ENCODE measurements at regions not wholly inside any gene's neighbourhood (a gene's known extent, or its start where the extent isn't known, plus 50 kb on each side); places are given as distances from the start of the nearest gene placed in this dataset.

DNA sequence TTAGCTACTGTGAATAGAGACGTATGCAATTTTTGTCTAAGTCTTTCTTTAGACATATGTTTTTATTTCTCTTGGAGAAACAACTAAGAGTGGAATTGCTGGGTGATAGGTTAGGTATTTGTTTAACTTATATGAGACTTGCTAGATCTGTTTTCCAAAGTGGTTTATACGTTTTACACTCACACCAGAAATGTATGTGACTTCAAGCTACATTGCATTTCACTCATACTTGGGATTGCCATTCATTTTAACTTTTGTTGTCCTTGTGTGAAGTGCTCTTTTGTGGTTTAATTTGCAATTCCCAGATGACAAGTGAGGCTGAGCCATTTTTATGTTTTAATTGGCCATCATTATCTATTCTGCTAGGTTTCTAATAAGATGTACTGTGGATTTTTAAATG is 817.2 kb downstream of the GLUD2 start:
- no peak overlapping the region for H3K9ac ChIP-seq (ENCODE audit: control insufficient read depth, extremely low read depth, insufficient read depth, low read length)
- FAIRE-seq, result no peak

DNA sequence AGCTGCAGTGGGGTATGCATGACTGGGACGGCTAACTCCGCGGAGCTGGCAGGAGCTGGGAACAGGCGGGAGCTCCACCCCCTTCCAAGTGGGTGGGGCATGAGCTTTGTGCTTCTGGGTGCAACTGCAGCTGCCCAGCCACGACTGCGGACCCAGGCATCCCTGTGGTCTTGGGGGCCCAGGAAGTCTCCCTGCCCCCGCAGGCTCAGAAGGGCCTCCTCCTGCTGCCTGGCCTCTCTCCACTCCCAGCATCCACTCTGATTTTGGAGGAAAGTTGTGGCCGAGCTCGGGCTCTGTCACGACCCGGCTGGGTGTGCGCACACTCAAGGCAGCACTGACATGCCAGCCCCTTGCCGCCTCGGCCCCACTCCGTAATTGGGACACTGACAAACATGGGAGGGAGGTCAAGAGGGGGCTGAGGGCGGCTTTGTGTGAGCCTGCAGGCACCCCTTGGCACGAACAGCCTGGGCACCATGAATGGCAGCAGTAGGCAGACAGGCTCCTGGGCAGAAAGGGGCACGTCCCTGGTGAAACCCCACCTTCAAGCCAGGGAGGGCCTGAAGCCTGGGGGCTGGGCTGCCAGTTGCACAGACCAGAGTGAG is 822.6 kb downstream of the GLUD2 start:
- Histone ChIP-seq H3K4me3 (ENCODE audit: control insufficient read depth in 2 of 3, extremely low read depth in 1 of 3, insufficient read depth in 2 of 3, low read depth in 1 of 3, low read length in 3 of 3) (no peak overlapping the region), H3K27me3 (ENCODE audit: control insufficient read depth, extremely low read depth, insufficient read depth, low read length) (no peaks in the 10 kb centered on the region), H2AFZ (ENCODE audit: control insufficient read depth, low read length) (no peak overlapping the region), H3K79me2 (ENCODE audit: control insufficient read depth, insufficient read depth, low read length) (no peaks in the 10 kb centered on the region), H3K9me1 (ENCODE audit: control insufficient read depth, extremely low read depth, insufficient read depth, low read length) (no peaks in the 10 kb centered on the region), H3K9ac (ENCODE audit: control insufficient read depth, extremely low read depth, insufficient read depth, low read length) (no peak overlapping the region), H3K4me1 (ENCODE audit: control insufficient read depth, extremely low read depth, insufficient read depth, low read length) (no peaks in the 10 kb centered on the region), H4K20me1 (ENCODE audit: control insufficient read depth, extremely low read depth, insufficient read depth, low read length) (no peaks in the 10 kb centered on the region), H3K27ac (ENCODE audit: control insufficient read depth, insufficient read depth, low read length) (no peak overlapping the region), H3K36me3 (ENCODE audit: control insufficient read depth in 2 of 2, extremely low read depth in 1 of 2, insufficient read depth in 2 of 2, low read length in 2 of 2) (no peaks in the 10 kb centered on the region), H3K4me2 (ENCODE audit: control insufficient read depth, extremely low read depth, insufficient read depth, low read depth, low read length) (no peak overlapping the region), H3K9me3 (ENCODE audit: control insufficient read depth, low read depth, low read length) (no peaks in the 10 kb centered on the region)
- dilution Hi-C loops (cut with MboI; ENCODE audit: extremely low pct_ligation_motif_present, low sequenced_read_pairs), result no loop called here
- DNase-seq (ENCODE audit: low read depth, low spot score) (no peak), FAIRE-seq (no peak)
- TF ChIP-seq, protein P1, sequence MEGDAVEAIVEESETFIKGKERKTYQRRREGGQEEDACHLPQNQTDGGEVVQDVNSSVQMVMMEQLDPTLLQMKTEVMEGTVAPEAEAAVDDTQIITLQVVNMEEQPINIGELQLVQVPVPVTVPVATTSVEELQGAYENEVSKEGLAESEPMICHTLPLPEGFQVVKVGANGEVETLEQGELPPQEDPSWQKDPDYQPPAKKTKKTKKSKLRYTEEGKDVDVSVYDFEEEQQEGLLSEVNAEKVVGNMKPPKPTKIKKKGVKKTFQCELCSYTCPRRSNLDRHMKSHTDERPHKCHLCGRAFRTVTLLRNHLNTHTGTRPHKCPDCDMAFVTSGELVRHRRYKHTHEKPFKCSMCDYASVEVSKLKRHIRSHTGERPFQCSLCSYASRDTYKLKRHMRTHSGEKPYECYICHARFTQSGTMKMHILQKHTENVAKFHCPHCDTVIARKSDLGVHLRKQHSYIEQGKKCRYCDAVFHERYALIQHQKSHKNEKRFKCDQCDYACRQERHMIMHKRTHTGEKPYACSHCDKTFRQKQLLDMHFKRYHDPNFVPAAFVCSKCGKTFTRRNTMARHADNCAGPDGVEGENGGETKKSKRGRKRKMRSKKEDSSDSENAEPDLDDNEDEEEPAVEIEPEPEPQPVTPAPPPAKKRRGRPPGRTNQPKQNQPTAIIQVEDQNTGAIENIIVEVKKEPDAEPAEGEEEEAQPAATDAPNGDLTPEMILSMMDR (optimal IDR thresholded peaks at IDR 0.05 in 1 of 3, IDR thresholded peaks at IDR 0.05 in 1 of 3, conservative IDR thresholded peaks at IDR 0.05 in 1 of 3; ENCODE audit: extremely low read depth in 1 of 3, insufficient read depth in 2 of 3, low read length in 3 of 3), result no peak
- no peak for TF ChIP-seq EZH2 (IDR thresholded peaks at IDR 0.05; ENCODE audit: low read length)

More for the DNA sequence above, 817.2 kb downstream of the GLUD2 start:
- no peak for TF ChIP-seq EZH2 (IDR thresholded peaks at IDR 0.05; ENCODE audit: low read length)
- Histone ChIP-seq H3K27ac (ENCODE audit: control insufficient read depth, insufficient read depth, low read length) (no peak overlapping the region), H3K9me3 (ENCODE audit: control insufficient read depth, low read depth, low read length) (no peaks in the 10 kb centered on the region), H4K20me1 (ENCODE audit: control insufficient read depth, extremely low read depth, insufficient read depth, low read length) (no peaks in the 10 kb centered on the region), H3K79me2 (ENCODE audit: control insufficient read depth, insufficient read depth, low read length) (no peaks in the 10 kb centered on the region), H2AFZ (ENCODE audit: control insufficient read depth, low read length) (no peak overlapping the region), H3K4me2 (ENCODE audit: control insufficient read depth, extremely low read depth, insufficient read depth, low read depth, low read length) (no peak overlapping the region), H3K4me3 (ENCODE audit: control insufficient read depth in 2 of 3, extremely low read depth in 1 of 3, insufficient read depth in 2 of 3, low read depth in 1 of 3, low read length in 3 of 3) (no peak overlapping the region), H3K9me1 (ENCODE audit: control insufficient read depth, extremely low read depth, insufficient read depth, low read length) (no peaks in the 10 kb centered on the region), H3K4me1 (ENCODE audit: control insufficient read depth, extremely low read depth, insufficient read depth, low read length) (no peaks in the 10 kb centered on the region), H3K27me3 (ENCODE audit: control insufficient read depth, extremely low read depth, insufficient read depth, low read length) (no peaks in the 10 kb centered on the region), H3K36me3 (ENCODE audit: control insufficient read depth in 2 of 2, extremely low read depth in 1 of 2, insufficient read depth in 2 of 2, low read length in 2 of 2) (no peaks in the 10 kb centered on the region)
- dilution Hi-C loops (cut with MboI; ENCODE audit: extremely low pct_ligation_motif_present, low sequenced_read_pairs), result no loop called here
- no peak for DNase-seq (ENCODE audit: low read depth, low spot score)

DNA sequence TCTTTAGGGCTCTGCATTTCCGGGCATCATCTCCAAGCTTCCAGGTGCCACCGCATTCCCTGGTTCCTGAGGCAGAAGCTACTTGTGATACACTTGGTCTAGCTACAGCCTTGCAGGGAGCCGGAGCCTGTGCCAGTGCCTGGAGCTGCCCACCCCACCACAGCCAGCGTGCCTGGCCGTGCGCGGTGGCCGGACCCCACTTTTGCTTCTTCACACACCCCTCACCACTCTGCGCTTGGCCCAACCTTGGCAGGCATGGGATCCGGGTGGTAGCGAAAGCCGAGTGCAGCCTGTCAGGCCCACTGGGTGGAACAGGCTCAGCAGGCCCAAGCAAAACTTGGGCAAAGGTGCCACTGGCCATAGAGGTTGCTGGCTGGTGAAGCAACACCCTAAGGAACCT is 823.7 kb downstream of the GLUD2 start:
- Histone ChIP-seq H3K27ac (ENCODE audit: control insufficient read depth, insufficient read depth, low read length) (no peak overlapping the region), H3K4me1 (ENCODE audit: control insufficient read depth, extremely low read depth, insufficient read depth, low read length) (no peaks in the 10 kb centered on the region), H3K4me3 (ENCODE audit: control insufficient read depth in 2 of 3, extremely low read depth in 1 of 3, insufficient read depth in 2 of 3, low read depth in 1 of 3, low read length in 3 of 3) (no peak overlapping the region), H3K79me2 (ENCODE audit: control insufficient read depth, insufficient read depth, low read length) (no peaks in the 10 kb centered on the region), H3K9me1 (ENCODE audit: control insufficient read depth, extremely low read depth, insufficient read depth, low read length) (no peaks in the 10 kb centered on the region), H3K4me2 (ENCODE audit: control insufficient read depth, extremely low read depth, insufficient read depth, low read depth, low read length) (no peak overlapping the region), H3K9me3 (ENCODE audit: control insufficient read depth, low read depth, low read length) (no peaks in the 10 kb centered on the region), H2AFZ (ENCODE audit: control insufficient read depth, low read length) (no peak overlapping the region), H3K36me3 (ENCODE audit: control insufficient read depth in 2 of 2, extremely low read depth in 1 of 2, insufficient read depth in 2 of 2, low read length in 2 of 2) (no peaks in the 10 kb centered on the region), H3K9ac (ENCODE audit: control insufficient read depth, extremely low read depth, insufficient read depth, low read length) (no peak overlapping the region), H3K27me3 (ENCODE audit: control insufficient read depth, extremely low read depth, insufficient read depth, low read length) (no peaks in the 10 kb centered on the region), H4K20me1 (ENCODE audit: control insufficient read depth, extremely low read depth, insufficient read depth, low read length) (no peaks in the 10 kb centered on the region)
- dilution Hi-C loops (cut with MboI; ENCODE audit: extremely low pct_ligation_motif_present, low sequenced_read_pairs), result no loop called here
- no peak for TF ChIP-seq EZH2 (IDR thresholded peaks at IDR 0.05; ENCODE audit: low read length)
- TF ChIP-seq, protein P1 (optimal IDR thresholded peaks at IDR 0.05 in 1 of 3, IDR thresholded peaks at IDR 0.05 in 1 of 3, conservative IDR thresholded peaks at IDR 0.05 in 1 of 3; ENCODE audit: extremely low read depth in 1 of 3, insufficient read depth in 2 of 3, low read length in 3 of 3), result no peak
- no peak for FAIRE-seq
- DNase-seq (ENCODE audit: low read depth, low spot score), result no peak

Data from keratinocyte (primary cell).